ENCODE measurements at regions not wholly inside any gene's neighbourhood (a gene's known extent, or its start where the extent isn't known, plus 50 kb on each side); places are given as distances from the start of the nearest gene placed in this dataset.
"Not testable (repeated sequence)": the region's sequence is repeated elsewhere in the genome, so short reads cannot be mapped to it uniquely, and the experiment has no call there.

DNA sequence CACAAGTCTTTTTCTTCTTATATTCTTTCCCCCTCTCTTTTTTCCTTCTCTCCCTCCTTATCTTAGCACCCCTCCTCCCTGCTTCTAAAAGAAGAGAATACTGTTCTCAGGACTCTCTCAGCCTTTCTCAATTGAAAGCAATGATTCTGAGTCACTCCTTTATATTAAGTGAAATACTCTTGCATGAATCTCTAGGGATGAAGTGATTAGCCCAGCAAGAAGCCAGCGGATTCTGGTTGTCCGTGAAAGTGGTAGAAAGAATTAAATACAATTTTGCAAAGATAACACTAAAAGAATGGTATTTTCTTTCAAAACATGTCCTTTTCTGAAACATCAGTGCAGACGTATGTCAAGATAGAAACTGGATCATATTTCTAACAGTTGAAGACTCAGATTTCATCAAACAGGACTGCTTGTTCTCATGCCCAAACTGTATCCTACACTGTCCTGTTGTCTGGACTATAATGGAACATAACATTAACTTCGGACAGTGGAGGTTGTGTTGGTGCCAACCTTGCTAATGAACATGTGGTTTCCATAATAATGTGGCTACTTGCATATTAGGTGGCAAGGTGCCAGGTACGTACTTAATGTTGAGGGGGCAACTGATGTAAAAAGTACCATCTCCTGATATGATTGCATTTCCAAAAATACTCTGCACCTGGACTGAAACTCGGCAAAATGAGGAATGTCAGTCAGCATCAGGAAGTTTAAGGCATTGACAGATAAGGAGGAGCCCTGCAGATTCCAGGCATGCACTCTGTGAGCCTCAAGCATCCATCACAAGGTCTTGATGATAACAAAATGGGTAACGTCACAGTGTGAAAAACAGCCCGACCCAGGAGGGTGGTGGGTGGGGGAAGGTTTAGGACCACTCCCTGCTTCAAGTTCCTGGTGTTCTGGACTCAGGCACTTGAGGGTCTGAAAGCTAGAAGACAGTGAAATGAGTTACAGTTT is 357.2 kb downstream of the DLEU7 start:
- Histone ChIP-seq H3K23ac (ENCODE audit: low read length) (no peak overlapping the region), H3K79me1 (ENCODE audit: low read length) (no peaks in the 10 kb centered on the region), H3K4me2 (ENCODE audit: low read length) (no peak overlapping the region), H3K4me1 (ENCODE audit: control insufficient read depth, low read depth, low read length) (peaks cover 2% of the 10 kb centered on the region), H3K79me2 (ENCODE audit: control insufficient read depth, insufficient read depth, low read length) (no peaks in the 10 kb centered on the region), H4K5ac (ENCODE audit: low read length) (no peak overlapping the region), H3K4ac (ENCODE audit: low read depth, low read length) (no peak overlapping the region), H2BK5ac (ENCODE audit: low read length) (no peak overlapping the region), H3K4me3 (ENCODE audit: low read length) (no peak overlapping the region), H3K56ac (ENCODE audit: low read length) (no peak overlapping the region), H3K18ac (ENCODE audit: low read length) (no peak overlapping the region), H4K8ac (ENCODE audit: low read depth, low read length) (no peak overlapping the region), H2BK15ac (replicated peaks; ENCODE audit: low read depth) (no peak overlapping the region), H3K9ac (ENCODE audit: low read length) (no peak overlapping the region), H3K27me3 (ENCODE audit: insufficient read depth, low read length, poor library complexity) (no peaks in the 10 kb centered on the region), H3K36me3 (ENCODE audit: control insufficient read depth, insufficient read depth, low read length) (no peaks in the 10 kb centered on the region), H2AK5ac (ENCODE audit: low read length) (no peak overlapping the region), H2BK120ac (ENCODE audit: low read depth, low read length) (no peak overlapping the region), H3K27ac (ENCODE audit: low read depth, low read length) (no peak overlapping the region)
- peak; percentile 87 for DNase-seq
- WGBS (ENCODE audit: extremely low coverage, insufficient coverage, low lambda C conversion rate), result no CpG with 5 or more reads among the region's 8 CpGs

- Histone ChIP-seq H3K23ac (ENCODE audit: low read length) (no peak overlapping the region), H2BK15ac (replicated peaks; ENCODE audit: low read depth) (no peak overlapping the region), H4K8ac (ENCODE audit: low read depth, low read length) (no peak overlapping the region), H3K79me1 (ENCODE audit: low read length) (no peaks in the 10 kb centered on the region), H2AK5ac (ENCODE audit: low read length) (no peak overlapping the region), H2BK5ac (ENCODE audit: low read length) (no peak overlapping the region), H3K18ac (ENCODE audit: low read length) (no peak overlapping the region), H3K56ac (ENCODE audit: low read length) (no peak overlapping the region), H3K4me3 (ENCODE audit: low read length) (no peak overlapping the region), H3K4ac (ENCODE audit: low read depth, low read length) (no peak overlapping the region), H4K5ac (ENCODE audit: low read length) (no peak overlapping the region), H3K27ac (ENCODE audit: low read depth, low read length) (no peak overlapping the region), H3K4me2 (ENCODE audit: low read length) (no peak overlapping the region), H3K36me3 (ENCODE audit: control insufficient read depth, insufficient read depth, low read length) (no peaks in the 10 kb centered on the region), H3K9ac (ENCODE audit: low read length) (no peak overlapping the region), H3K79me2 (ENCODE audit: control insufficient read depth, insufficient read depth, low read length) (no peaks in the 10 kb centered on the region), H2BK120ac (ENCODE audit: low read depth, low read length) (no peak overlapping the region), H3K4me1 (ENCODE audit: control insufficient read depth, low read depth, low read length) (no peaks in the 10 kb centered on the region), H3K27me3 (ENCODE audit: insufficient read depth, low read length, poor library complexity) (no peaks in the 10 kb centered on the region)
- no CpG with 5 or more reads among the region's 3 CpGs for WGBS (ENCODE audit: extremely low coverage, insufficient coverage, low lambda C conversion rate)
- no peak for DNase-seq
Measured at GRCh38 chr13:50493683-50494082, 349.8 kb downstream of the DLEU7 start.

DNA sequence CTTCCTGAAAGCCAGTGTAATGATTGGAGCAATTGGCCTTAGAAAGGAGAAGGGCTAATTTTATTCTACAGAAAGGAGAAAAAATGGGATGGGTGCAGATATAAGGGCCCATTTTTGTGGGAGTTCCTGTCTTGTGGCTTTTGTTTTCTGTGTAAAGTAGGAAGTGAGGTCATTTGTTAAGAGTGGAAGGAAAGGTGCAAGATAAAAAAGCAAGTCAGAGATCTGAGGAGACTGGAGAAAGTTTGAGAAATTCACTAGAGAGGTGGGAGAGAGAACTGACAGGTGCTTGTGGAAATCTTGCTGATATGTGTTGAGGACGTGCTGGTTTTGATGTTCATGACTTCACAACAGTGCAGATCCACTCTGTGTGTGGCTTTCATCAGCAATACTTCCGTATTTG is 349.4 kb downstream of the DLEU7 start:
- no peak overlapping the region for H3K4ac ChIP-seq (ENCODE audit: low read depth, low read length)
- H3K23ac ChIP-seq (ENCODE audit: low read length), result no peak overlapping the region
- no peak overlapping the region for H3K4me2 ChIP-seq (ENCODE audit: low read length)
- no peak overlapping the region for H3K18ac ChIP-seq (ENCODE audit: low read length)
- H3K27me3 ChIP-seq (ENCODE audit: insufficient read depth, low read length, poor library complexity), result no peaks in the 10 kb centered on the region
- H3K27ac ChIP-seq (ENCODE audit: low read depth, low read length), result no peak overlapping the region
- H3K4me3 ChIP-seq (ENCODE audit: low read length), result no peak overlapping the region
- H2BK120ac ChIP-seq (ENCODE audit: low read depth, low read length), result no peak overlapping the region
- H4K8ac ChIP-seq (ENCODE audit: low read depth, low read length), result no peak overlapping the region
- no peaks in the 10 kb centered on the region for H3K4me1 ChIP-seq (ENCODE audit: control insufficient read depth, low read depth, low read length)
- H3K56ac ChIP-seq (ENCODE audit: low read length), result no peak overlapping the region
- H4K5ac ChIP-seq (ENCODE audit: low read length), result no peak overlapping the region
- H3K9ac ChIP-seq (ENCODE audit: low read length), result no peak overlapping the region
- no peaks in the 10 kb centered on the region for H3K79me2 ChIP-seq (ENCODE audit: control insufficient read depth, insufficient read depth, low read length)
- H2BK15ac ChIP-seq (replicated peaks; ENCODE audit: low read depth), result no peak overlapping the region
- no peak overlapping the region for H2BK5ac ChIP-seq (ENCODE audit: low read length)
- no peaks in the 10 kb centered on the region for H3K79me1 ChIP-seq (ENCODE audit: low read length)
- DNase-seq, result no peak
- no CpG with 5 or more reads among the region's 2 CpGs for WGBS (ENCODE audit: extremely low coverage, insufficient coverage, low lambda C conversion rate)
- H3K36me3 ChIP-seq (ENCODE audit: control insufficient read depth, insufficient read depth, low read length), result no peaks in the 10 kb centered on the region
- H2AK5ac ChIP-seq (ENCODE audit: low read length), result no peak overlapping the region

DNA sequence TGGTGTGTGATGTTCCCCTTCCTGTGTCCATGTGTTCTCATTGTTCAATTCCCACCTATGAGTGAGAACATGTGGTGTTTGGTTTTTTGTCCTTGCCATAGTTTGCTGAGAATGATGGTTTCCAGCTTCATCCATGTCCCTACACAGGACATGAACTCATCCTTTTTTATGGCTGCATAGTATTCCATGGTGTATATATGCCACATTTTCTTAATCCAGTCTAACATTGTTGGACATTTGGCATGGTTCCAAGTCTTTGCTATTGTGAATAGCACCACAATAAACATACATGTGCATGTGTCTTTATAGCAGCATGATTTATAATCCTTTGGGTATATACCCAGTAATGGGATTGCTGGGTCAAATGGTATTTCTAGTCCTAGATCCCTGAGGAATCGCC is 340.3 kb downstream of the DLEU7 start:
- not testable (repeated sequence) for H3K4me1 ChIP-seq (ENCODE audit: control insufficient read depth, low read depth, low read length); H3K4me2 ChIP-seq (ENCODE audit: low read length); H2AK5ac ChIP-seq (ENCODE audit: low read length); DNase-seq; H3K79me1 ChIP-seq (ENCODE audit: low read length); H4K5ac ChIP-seq (ENCODE audit: low read length); H3K23ac ChIP-seq (ENCODE audit: low read length); H3K27me3 ChIP-seq (ENCODE audit: insufficient read depth, low read length, poor library complexity); H3K79me2 ChIP-seq (ENCODE audit: control insufficient read depth, insufficient read depth, low read length); H3K36me3 ChIP-seq (ENCODE audit: control insufficient read depth, insufficient read depth, low read length); H3K18ac ChIP-seq (ENCODE audit: low read length); H4K8ac ChIP-seq (ENCODE audit: low read depth, low read length); H3K56ac ChIP-seq (ENCODE audit: low read length); H2BK15ac ChIP-seq (replicated peaks; ENCODE audit: low read depth); H3K27ac ChIP-seq (ENCODE audit: low read depth, low read length); H3K4me3 ChIP-seq (ENCODE audit: low read length); H2BK5ac ChIP-seq (ENCODE audit: low read length); H3K4ac ChIP-seq (ENCODE audit: low read depth, low read length); H3K9ac ChIP-seq (ENCODE audit: low read length); H2BK120ac ChIP-seq (ENCODE audit: low read depth, low read length)
- WGBS (ENCODE audit: extremely low coverage, insufficient coverage, low lambda C conversion rate), result no CpG with 5 or more reads among the region's 1 CpG

GRCh38 chr13:50509167-50509566 is 334.3 kb downstream of the DLEU7 start:
- Histone ChIP-seq H3K4me2 (ENCODE audit: low read length) (no peak overlapping the region), H3K18ac (ENCODE audit: low read length) (no peak overlapping the region), H4K5ac (ENCODE audit: low read length) (no peak overlapping the region), H2BK5ac (ENCODE audit: low read length) (no peak overlapping the region), H3K4ac (ENCODE audit: low read depth, low read length) (no peak overlapping the region), H3K79me2 (ENCODE audit: control insufficient read depth, insufficient read depth, low read length) (no peaks in the 10 kb centered on the region), H3K79me1 (ENCODE audit: low read length) (no peaks in the 10 kb centered on the region), H2BK120ac (ENCODE audit: low read depth, low read length) (no peak overlapping the region), H3K56ac (ENCODE audit: low read length) (no peak overlapping the region), H2AK5ac (ENCODE audit: low read length) (no peak overlapping the region), H3K36me3 (ENCODE audit: control insufficient read depth, insufficient read depth, low read length) (no peaks in the 10 kb centered on the region), H2BK15ac (replicated peaks; ENCODE audit: low read depth) (no peak overlapping the region), H3K23ac (ENCODE audit: low read length) (no peak overlapping the region), H3K9ac (ENCODE audit: low read length) (no peak overlapping the region), H3K27me3 (ENCODE audit: insufficient read depth, low read length, poor library complexity) (no peaks in the 10 kb centered on the region), H3K27ac (ENCODE audit: low read depth, low read length) (no peak overlapping the region), H3K4me1 (ENCODE audit: control insufficient read depth, low read depth, low read length) (no peaks in the 10 kb centered on the region), H3K4me3 (ENCODE audit: low read length) (no peak overlapping the region), H4K8ac (ENCODE audit: low read depth, low read length) (no peak overlapping the region)
- no peak for DNase-seq
